DND-41 (cell line): ENCODE measurements at regions not wholly inside any gene's neighbourhood (a gene's known extent, or its start where the extent isn't known, plus 50 kb on each side); places are given as distances from the start of the nearest gene placed in this dataset.

Source experiments
- CTCF ChIP-seq: IDR thresholded peaks from 2 replicates; pipeline ENCODE4 v1.5.1; 2012; ENCODE audit warnings: borderline replicate concordance, low read length, moderate library complexity, mild to moderate bottlenecking; ENCODE audit not compliant: poor library complexity, severe bottlenecking; ENCODE audit errors: extremely low read depth
- EZH2 ChIP-seq: IDR thresholded peaks from 3 replicates; pipeline ENCODE4 v1.6.1; 2012; ENCODE audit warnings: borderline replicate concordance, low read depth, mild to moderate bottlenecking, moderate library complexity, low read length, inconsistent platforms; ENCODE audit not compliant: severe bottlenecking

DNA sequence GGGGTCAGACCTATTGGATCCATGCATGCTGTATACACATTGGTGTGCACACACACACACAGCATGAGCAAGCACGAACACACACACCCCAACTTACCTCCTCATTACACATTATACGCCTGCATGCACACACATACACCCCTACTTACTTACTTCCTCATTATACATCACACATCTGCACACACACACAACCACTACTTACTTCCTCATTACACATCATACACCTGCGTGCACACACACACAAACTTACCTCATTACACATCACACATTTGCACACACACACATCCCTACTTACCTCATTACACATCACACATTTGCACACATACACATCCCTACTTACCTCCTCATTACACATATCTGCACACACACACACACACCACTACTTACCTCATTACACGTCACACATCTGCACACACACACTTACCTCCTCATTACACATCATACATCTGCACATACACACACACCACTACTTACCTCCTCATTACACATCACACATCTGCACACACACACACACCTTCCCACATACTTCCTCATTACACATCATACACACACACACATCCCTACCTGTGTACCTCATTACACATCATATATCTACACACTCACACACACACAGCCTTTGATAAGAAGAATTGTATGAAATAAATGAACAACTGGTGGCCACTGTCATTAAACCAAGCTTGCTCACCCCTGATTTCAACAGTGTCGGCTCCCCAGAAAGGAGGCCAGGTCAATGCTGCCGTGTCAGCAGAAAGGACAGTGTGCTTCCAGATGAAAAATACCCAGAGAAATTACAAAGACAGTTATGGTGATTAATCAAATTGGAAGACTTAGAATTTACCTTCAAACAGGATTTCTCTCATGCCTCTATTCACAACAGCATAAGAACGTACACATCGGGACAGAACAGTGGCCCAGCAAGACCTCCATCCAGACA, 117.8 kb downstream of the SETD4 start:
- TF ChIP-seq CTCF, result no peak
- no peak for TF ChIP-seq EZH2
